NCI-H1105 treated with DMSO at 0.1 percent for 48 hours (cell line): ENCODE measurements at regions not wholly inside any gene's neighbourhood (a gene's known extent, or its start where the extent isn't known, plus 50 kb on each side); places are given as distances from the start of the nearest gene placed in this dataset.

Experiments
- DNase-seq: peaks from one replicate; lab custom pipeline; 2025; lab: John Stamatoyannopoulos, UW

GRCh38 chr11:122399375-122399774, 256.1 kb upstream of the UBASH3B start:
- no peak for DNase-seq

- DNase-seq, result no peak
These were observed 256.7 kb upstream of the UBASH3B start for GRCh38 chr11:122398851-122399250.

DNA sequence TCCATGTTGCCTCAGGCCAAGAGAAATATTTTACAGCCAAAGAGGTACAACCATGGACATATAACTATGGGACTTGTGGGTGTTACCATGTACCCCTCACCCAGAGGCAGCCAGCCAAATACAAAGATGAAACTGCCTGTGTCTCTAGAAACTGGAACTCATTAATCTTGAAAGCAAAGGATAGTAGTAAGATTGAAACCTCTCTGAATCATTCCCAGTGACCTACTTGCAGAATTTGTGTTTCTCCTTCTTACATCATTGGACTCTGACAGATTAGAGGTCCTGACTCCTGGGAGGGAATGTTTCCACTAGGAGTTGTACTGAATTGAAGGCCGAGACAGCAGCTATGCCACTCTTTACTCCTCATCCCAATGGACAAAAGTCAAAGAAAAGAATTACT, 257.4 kb upstream of the UBASH3B start:
- no peak for DNase-seq

DNA sequence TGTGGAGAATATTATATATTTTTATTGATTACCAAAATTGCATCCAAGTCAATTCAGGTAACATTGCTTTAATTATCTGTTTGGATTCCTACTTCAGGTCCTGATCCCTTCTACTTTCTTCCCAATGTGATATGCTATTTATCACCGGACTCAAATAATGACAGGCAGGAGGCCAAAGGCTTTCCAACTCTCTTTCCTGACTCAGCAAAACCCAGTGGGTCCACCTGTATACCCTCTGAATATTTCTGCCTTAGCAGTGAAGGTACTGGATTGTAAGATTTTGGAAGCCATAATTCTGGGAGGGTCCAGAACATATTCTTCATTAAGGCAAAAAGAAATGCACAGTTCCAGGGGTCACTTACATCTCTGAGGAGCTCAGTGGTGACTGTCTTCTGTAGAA, 260.2 kb upstream of the UBASH3B start:
- no peak for DNase-seq

- peak; percentile 74 for DNase-seq
These were observed 261.2 kb upstream of the UBASH3B start for GRCh38 chr11:122394313-122394712.

- DNase-seq, result no peak
These were observed 262.2 kb upstream of the UBASH3B start for GRCh38 chr11:122393209-122393860.

DNA sequence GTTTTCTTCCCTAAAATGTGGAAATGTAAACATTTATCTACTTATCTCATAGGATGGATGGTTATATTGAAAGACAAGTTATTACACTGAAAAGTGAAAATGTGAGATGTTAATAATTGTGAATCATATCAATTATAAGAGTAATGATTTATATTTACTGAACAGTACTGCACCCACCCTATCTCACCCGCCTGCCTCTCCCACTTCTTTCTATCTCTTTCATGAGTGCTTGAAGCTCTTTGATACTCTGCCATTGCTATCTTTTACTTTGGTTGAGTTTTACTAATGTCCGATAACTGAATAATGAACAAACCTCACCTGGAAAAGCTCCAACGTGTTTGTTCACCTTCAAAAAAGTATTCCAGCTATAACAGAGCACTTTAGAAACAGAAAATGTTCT, 263.0 kb upstream of the UBASH3B start:
- DNase-seq, result no peak

GRCh38 chr11:122391049-122391448, 264.5 kb upstream of the UBASH3B start:
- no peak for DNase-seq

DNA sequence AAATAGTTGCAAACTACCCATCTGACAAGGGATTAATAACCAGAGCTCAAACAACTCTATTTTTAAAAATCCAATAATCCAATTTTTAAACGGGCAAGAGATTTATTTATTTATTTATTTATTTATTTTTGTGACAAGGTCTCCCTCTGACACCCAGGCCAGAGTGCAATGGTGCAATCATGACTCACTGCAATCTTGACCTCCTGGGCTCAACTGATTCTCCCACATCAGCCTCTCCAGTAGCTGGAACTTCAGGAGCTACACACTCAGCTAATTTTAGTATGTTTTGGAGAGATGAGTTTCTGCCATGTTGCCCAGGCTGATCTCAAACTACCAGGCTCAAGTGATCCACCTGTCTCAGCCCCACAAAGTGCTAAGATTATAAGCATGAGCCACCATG, 267.2 kb upstream of the BLID start:
- DNase-seq, result no peak

- DNase-seq, result no peak
These were observed 259.8 kb upstream of the BLID start for GRCh38 chr11:122375687-122376399.

DNA sequence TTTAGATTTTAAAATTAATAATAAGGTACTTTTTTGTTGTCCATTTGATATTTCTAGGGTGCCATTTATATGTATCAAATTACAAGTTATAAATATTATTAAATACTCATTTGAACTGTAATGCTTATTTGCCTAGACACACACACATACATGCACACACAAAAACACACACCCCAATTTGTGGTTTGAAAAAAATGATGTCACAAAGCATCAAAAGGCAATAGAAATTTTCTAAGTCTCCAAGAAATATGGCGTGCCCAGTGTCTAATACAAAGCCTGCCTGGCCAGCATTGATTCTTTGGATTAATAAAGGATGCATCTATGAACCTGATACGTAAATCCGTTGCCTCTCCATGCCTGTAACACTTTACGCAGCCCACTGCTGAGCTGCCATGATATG, 252.8 kb upstream of the BLID start:
- DNase-seq, result no peak

GRCh38 chr11:122367809-122368231, 251.8 kb upstream of the BLID start:
- no peak for DNase-seq

GRCh38 chr11:122365610-122366360, 249.8 kb upstream of the BLID start:
- DNase-seq, result no peak

- no peak for DNase-seq
These were observed 247.3 kb upstream of the BLID start for GRCh38 chr11:122363296-122363695.

DNA sequence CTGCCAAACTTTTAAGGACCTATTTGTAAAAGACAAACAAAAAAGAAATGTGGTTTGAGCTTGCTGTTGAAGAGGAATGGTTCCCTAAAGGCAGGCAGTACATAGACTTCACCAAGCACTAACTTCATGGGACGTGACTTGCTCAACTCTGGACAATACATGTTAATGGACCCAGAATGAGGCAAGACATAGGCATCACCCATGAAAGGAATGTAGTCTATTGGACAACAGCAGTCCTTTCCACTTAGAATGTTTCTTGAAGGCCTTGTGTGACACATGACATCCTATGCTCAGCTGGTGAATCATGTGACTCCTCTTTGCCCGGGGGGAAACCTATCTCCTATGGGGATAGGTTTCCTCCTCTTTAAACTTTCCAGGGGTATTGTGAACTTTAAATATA, 246.4 kb upstream of the BLID start:
- no peak for DNase-seq

DNA sequence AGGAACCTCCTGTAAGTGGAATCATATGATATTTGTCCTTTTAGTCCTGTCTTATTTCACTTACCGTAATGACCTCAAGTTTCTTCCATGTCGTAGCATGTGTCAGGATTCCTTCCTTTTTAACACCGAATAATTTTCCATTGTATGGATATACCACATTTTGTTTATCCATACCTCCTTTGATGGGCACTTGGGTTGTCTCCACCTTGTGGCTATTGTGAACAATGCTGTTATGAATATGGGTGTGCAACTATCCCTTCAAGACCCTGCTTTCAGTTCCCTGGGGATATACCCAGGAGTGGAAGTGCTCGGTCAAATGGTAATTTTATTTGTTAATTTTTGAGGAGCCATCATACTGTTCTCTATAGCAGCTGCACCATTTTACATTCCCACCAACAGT, 244.9 kb upstream of the BLID start:
- DNase-seq, result no peak

DNA sequence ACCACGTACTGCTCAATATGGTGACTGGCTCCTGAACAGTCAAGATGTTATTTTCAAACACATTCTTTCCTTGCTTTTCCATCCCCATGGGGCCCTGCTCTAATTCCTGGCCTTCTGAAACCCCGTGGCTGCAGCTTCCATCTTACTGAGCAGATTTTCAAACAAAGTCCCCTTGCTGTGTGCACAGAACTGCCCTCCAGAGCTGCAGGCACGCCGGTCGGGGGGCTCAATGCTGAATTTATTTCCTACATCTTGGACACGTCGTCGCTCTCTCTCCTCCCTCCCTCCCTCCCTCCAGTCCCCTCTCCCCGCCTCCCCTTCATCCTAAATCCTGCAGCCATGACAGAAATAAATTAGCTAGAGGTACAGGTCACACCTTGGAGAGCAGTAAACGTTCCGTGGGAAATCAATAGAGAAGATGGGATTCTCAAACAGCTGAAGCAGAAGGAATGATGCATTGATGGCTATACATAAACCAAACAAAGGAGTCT, 243.1 kb upstream of the BLID start:
- DNase-seq, result no peak

DNA sequence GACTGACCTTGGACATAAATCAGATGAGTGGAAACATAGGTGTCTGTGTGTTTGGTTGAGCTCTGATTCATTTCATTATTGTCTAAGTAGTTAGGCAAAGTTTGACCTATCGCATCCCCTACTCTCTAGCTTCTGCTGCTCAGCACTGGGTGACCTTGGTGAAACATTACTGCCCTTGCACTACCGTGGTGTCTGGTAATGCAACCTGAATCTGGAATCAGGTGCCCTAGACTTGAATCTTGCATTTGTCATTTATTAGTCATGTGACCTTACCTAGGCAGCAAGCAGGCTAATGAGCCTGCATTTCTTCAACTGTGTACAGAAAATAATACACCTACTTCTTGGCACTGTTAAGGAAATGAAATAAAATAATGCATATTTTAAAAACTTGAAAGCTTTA, 242.3 kb upstream of the BLID start:
- no peak for DNase-seq

DNA sequence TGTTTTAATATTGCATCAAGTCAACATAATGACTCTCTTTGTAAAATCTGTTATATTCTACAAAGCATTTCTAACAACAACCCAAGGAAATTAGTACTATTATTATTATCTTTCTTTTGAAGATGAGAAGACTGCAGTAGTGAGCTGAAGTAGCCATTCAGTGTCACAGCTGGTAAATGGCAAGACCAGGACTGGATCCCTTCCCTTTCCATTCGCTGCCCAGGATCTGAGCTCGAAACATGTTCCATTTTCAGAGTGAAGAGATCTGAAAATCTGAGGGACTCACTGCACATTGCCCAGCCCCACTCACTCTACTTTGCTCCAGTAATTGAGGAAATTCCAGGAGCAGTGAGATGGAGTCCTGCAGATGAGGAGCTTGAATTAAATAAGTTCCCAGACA, 240.0 kb upstream of the BLID start:
- DNase-seq, result no peak

DNA sequence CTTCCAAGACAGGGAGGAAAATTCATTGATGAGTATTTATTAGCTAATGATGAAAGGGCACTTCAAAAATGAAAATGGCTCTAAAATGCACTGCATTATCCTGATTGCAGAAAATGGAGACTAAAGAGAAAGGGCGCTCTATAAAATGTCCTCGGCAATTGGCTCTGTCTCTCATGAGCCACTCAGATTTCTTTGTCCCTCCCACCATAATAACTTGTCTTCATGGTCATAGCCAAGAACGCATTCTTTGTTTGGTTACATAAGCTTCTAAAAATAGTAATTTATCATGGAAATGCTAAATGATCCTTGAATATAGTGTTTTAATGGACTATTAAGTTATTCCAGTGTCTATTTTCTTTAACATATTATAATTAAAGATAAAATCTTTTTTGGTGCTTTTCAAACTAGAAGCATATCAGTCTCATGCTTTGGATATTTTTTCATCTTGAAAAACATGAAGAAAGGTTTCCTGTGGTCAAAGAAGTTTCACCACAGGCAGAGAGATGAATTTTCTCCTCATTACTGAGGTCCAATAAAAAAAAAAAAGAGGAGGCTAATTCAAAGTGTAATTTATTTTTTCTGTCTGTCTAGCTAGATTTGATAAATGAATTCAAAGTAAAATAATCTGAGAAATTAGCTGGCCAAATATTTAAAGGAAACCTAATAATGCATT, 238.1 kb upstream of the BLID start:
- no peak for DNase-seq

DNA sequence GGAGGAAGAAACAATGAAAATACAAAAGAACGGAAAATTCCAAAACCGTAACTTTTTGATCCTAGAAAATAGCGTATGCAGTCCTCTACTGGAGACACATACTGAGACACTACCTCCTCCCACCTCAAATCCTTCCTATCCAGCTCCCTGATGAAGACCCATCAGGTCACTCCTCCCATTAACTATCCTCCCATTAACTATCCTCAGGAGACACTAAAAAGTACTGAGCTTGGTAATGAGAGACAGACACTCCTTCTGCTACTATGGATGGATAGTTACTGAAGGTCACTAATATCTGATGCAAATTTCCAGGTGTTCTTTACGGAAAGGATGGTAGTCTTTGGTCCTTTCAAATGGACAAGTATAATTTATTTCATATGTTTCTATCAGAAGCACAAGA, 237.5 kb upstream of the BLID start:
- no peak for DNase-seq

DNA sequence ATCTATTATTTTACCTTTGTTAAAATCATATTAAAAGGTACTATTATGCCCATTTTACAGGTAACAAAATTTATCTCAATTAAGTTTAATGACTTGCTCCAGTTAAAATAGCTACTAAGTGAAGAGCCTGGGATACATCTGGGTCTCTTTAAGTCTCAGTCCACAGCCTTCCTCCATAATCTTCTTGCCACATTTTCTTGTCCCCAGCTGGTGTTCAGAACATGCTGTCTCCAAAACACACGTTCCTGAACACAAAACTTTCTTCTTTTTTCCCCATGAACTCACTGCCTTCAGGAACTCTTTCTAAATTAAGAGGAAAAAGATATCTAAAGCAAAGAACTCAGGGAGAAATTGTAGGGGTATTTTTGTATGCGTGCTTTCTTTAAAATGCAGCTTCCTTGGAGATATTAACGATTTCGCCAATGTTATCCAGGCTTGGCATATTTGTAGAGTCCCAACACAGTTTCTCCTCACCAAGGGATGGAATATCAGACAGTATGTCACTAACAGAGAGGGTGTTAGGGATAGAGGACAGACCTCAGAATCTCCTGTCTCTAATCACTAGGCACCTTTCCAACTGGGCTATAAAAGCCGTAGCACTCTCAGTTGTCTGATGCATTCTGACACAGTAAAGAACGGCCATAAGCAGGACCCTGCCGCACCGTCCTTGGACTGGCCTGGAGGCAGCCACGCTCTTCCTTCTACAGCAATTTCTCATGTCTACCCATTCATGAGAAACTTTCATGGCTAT, 232.8 kb upstream of the BLID start:
- no peak for DNase-seq
